22Rv1 (cell line): ENCODE measurements at regions not wholly inside any gene's neighbourhood (a gene's known extent, or its start where the extent isn't known, plus 50 kb on each side); places are given as distances from the start of the nearest gene placed in this dataset.

Experiments used
- H3K27ac ChIP-seq: fragments of 450-650 bp; 2 replicates; pipeline ENCODE4 v1.5.1; 2017
- CTCF ChIP-seq: fragments of 450-650 bp; IDR thresholded peaks from 2 replicates; pipeline ENCODE4 v1.5.1; 2017; ENCODE audit warnings: mild to moderate bottlenecking
- ZFX ChIP-seq: fragments of 450-650 bp; IDR thresholded peaks from 2 replicates; pipeline ENCODE4 v1.6.1; 2017; ENCODE audit warnings: antibody characterized with exemption, borderline replicate concordance

- TF ChIP-seq CTCF (no peak), ZFX (no peak)
- H3K27ac ChIP-seq: no peak overlapping the region
Measured at GRCh38 chrX:802846-803245, 172.3 kb downstream of the SHOX start.

GRCh38 chrX:799808-800207, 169.2 kb downstream of the SHOX start:
- no peak overlapping the region for H3K27ac ChIP-seq

DNA sequence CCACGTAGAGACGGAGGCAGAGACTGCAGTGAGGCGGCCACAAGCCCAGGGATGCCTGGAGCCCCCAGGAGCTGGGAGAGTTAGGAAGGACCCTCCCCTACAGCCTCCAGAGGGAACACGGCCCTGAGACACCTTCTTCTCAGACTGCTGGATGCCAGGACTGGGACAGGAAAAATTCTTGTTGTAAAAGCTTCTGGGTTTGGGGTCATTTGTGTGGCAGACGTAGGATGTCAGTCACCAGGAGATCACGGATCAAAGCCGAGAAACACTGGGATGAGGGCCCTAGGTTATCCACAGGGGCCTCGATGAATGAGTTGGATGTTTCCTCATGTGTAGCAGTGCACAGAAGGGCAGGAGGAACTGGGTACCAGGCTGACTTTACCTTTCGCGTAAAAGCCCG, 163.7 kb downstream of the SHOX start:
- H3K27ac ChIP-seq: no peak overlapping the region
- TF ChIP-seq CTCF (no peak), ZFX (no peak)

More at GRCh38 chrX:799808-800207, 169.2 kb downstream of the SHOX start:
- TF ChIP-seq ZFX (no peak), CTCF (no peak)

- no peak for TF ChIP-seq ZFX
- TF ChIP-seq CTCF: no peak
- H3K27ac ChIP-seq: no peak overlapping the region
Measured at GRCh38 chrX:793216-793770, 162.7 kb downstream of the SHOX start.

- TF ChIP-seq ZFX (no peak), CTCF (no peak)
Measured at GRCh38 chrX:791479-792034, 161.0 kb downstream of the SHOX start.

DNA sequence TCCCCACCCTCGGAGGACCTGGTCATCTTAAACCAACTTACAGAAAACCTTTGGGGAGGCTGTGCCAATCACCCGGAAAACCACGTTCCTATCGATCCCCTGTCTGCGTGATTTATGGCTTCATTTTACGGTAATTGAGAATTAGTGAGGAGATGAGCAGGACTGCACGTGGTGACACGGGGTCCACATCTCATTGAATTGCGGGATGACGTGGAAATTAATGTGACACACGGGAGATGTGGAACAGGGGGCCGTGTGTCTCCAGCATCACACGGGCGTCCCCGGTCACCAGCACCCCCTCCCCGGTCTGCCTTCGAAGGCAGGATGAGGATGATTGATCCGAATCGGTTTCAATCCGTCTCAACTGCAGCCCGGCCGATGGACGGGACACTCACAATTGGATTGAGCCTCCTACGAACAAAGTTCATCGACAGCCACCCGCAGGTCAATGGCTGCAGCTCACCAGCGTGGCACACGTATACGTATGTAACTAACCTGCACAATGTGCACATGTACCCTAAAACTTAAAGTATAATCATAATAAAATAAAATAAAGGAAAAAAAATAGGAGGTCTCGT, 160.3 kb downstream of the SHOX start:
- no peak overlapping the region for H3K27ac ChIP-seq
- no peak for TF ChIP-seq ZFX
- TF ChIP-seq CTCF: no peak

More at GRCh38 chrX:791479-792034, 161.0 kb downstream of the SHOX start:
- H3K27ac ChIP-seq: no peak overlapping the region

DNA sequence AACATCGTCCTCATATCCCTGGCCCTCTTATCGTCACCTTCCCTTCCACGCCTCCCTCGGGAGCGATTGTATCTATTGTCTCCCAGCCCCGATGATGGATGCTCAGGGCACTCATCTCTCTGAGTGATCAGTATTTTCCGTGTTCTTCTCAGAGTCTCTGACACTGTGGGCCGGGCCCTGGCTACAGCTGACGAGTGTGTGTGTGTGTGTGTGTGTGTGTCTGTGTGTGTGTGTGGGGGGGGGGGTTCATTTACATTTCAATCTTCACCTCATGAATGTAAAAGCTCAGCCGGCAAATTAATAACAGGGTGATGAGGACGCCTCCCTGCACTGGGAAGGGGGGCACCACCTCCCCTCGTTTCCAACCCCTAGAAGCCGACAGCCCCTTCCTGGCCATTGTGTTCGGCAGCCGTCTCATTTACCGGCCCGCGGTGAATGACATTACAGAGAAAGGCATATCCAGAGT, 159.5 kb downstream of the SHOX start:
- H3K27ac ChIP-seq: no peak overlapping the region
- TF ChIP-seq CTCF (no peak), ZFX (no peak)
